Activated CD8-positive, alpha-beta memory T cell treated with anti-CD3 and anti-CD28 coated beads for 4 hours (primary cell): ENCODE measurements at regions not wholly inside any gene's neighbourhood (a gene's known extent, or its start where the extent isn't known, plus 50 kb on each side); places are given as distances from the start of the nearest gene placed in this dataset.

ENCODE experiments used
- DNase-seq, 2 donors: peaks; one replicate each; pipeline ENCODE4 v3.0.0-alpha.2; 2020; ENCODE audit warnings: low read depth in 2 of 2

DNA sequence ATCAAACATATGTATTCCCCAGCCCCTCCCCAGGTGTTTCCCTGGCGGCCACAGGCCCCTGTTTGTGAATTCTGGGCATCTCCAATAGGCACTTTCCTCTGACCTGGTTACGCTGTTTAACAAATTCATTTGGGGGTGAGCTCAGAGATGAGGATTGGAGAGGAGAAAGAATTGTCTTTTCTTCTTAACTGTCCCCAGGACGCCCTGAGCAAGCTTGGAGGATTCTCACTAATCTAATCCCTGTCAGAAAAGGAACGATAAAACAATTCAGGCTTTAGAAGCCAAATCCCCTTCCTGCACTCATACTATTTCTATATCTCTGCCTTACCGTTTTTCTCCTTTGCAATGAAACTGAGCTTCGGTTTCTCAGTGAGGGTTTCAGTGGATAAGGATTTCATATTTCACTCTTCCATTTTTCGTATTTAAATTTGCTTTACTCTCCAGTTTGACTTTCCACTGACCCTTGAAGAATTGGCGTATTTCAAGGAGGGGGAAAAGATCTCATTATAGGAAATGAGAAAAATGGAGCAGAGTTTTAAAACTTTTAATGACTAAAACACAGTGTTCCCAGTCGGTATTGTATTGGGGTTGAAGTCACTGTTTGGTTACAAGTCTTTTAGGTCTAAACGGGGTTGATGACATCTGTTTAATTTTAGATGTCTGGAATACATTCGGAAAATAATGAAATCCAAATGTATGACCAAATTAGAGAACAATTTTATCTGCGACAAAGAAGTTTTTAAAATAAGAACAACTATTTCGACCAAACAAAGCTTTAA, 180.1 kb downstream of the MACROH2A1 start:
- no peak for DNase-seq

GRCh38 chr5:135218486-135218755, 180.6 kb downstream of the MACROH2A1 start:
- DNase-seq = no peak

DNA sequence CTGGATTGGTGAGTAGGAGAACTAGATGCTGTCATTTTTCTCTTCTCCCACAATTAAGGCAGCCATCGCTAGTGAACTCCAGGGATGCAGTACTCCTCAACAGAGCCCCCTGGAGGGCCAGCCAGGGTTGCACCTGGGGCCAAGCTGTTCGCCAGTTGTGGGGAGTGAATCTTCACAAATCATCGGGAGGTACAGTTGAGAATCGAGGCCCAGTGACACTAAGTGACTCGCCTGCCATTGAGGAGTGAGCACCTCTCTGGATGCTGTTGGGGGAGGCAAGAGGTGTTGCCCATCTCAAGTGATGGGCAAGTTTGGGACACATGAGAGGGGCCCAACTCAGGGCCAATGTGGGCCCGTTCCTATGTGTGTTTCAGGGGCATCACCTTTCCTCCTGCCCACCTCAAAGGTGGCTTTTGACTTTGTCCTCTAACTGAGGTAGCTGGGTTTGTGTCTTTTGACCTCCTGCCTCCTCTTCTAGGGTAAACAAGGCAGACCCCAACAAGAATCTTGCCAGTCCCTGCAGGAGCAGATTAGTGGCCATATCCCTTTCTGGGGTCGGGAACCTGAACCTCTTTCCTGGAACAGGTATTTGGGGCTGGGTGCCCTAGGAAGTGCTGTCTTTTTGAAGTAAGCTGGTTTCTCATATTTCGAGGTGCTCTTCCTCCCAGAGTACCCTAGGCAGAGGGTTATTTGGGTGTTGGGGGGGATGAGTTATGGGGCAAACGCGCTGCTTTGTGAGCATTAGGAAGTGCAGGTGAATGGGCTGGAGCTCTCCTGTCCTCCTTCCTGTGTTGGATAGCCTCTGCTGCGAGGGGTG, 181.2 kb downstream of the MACROH2A1 start:
- DNase-seq = no peak

GRCh38 chr5:135216471-135217343, 182.3 kb downstream of the MACROH2A1 start:
- DNase-seq = no peak

GRCh38 chr5:135215617-135216470, 181.8 kb upstream of the PITX1 start:
- no peak for DNase-seq

- DNase-seq = no peak
Measured at GRCh38 chr5:135214897-135215616, 181.0 kb upstream of the PITX1 start.

GRCh38 chr5:135213466-135214239, 179.6 kb upstream of the PITX1 start:
- no peak for DNase-seq

DNA sequence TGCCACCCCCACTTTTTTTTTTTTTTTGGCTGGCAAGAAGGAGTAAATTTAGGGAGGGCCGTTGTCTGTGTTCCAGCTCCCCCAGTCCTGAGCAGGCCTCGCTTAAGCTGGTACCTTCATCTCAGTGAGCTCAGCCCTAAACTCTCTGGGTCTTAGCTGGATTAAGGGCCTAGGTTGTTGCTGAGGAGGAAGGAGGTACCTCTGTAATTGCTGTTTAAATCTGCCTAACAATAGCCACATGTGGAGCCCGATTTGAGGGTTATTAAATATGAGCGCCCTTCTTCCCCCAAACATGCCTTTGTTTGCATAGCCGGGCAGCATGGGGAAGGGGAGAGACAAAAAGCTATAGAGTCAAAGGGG, 179.0 kb upstream of the PITX1 start:
- no peak for DNase-seq

- DNase-seq = no peak
Measured at GRCh38 chr5:135212361-135213026, 178.5 kb upstream of the PITX1 start.

DNA sequence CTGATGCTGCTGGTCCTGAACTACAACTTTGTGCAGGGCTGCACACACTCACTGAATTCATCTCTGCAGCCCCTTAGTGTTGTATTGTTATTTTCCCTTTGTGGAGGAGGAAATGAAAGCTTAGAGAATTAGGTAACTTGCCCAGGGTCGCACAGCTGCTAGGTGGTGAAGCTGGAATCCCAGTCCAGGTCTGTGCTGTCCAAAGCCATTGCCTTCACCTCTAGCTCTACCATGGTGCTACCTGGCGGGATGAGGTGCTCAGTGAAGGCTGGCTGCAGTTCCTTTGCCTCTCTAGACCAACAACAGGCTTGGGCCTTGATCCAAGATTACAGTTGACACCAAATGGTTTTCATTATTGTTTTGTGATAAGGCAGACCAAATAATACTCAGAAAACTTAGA, 177.8 kb upstream of the PITX1 start:
- no peak for DNase-seq

GRCh38 chr5:135211083-135211790, 177.2 kb upstream of the PITX1 start:
- no peak for DNase-seq

GRCh38 chr5:135210286-135211055, 176.4 kb upstream of the PITX1 start:
- DNase-seq = no peak

- no peak for DNase-seq
Measured at GRCh38 chr5:135208903-135209721, 175.1 kb upstream of the PITX1 start.

GRCh38 chr5:135208555-135208902, 174.5 kb upstream of the PITX1 start:
- no peak for DNase-seq

DNA sequence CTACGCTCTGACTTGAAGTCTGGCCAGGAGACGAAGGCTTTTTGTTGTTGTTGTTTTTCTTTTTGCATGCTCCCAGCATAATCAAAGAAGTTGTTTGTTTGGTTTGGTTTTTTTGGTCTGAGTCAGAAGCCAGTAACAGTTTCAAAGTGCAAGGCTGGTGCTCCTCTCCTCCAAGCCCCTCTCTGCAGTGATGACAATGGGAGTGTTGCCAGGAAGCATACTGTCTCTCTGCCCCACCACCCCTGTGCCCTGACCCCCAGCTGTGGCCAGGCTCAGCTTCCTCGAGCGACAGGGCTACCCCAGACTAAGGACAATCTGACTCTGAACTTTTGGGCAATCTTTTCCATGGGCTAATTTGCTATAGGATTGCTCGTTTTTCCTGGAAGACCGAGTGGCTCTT, 173.8 kb upstream of the PITX1 start:
- no peak for DNase-seq

DNA sequence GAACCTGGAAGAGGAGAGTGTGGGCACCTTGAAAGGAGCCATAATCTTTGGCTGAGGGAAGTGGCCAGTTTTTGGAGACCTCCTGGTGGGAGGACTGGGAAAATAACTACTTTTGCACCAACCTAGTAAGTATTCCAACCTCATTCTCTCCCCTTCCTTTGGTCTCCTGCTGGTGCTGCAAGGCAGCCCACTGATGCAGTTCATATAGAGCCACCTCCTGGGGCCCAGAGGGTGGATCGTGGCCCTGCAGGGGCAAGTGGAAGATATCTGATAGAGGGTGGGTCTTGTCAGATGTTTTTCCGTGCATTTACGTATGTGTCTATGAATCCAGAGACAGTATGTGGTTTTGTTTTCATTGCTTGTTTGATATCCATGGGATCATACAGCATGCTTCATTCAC, 172.8 kb upstream of the PITX1 start:
- DNase-seq = no peak

- DNase-seq = no peak
Measured at GRCh38 chr5:135205632-135206349, 171.8 kb upstream of the PITX1 start.
